H9 (cell line): ENCODE measurements at regions not wholly inside any gene's neighbourhood (a gene's known extent, or its start where the extent isn't known, plus 50 kb on each side); places are given as distances from the start of the nearest gene placed in this dataset.

Source experiments
- DNase-seq: peaks from one replicate; pipeline ENCODE4 v3.0.0-alpha.2; 2017
- H2AFZ ChIP-seq: one replicate; pipeline ENCODE4 v1.6.1; 2013; ENCODE audit warnings: mild to moderate bottlenecking, low read length, control low read depth, moderate library complexity
- H2AK5ac ChIP-seq: 2 replicates; pipeline ENCODE4 v1.6.1; 2013; ENCODE audit warnings: low read length, control low read depth, mixed read lengths; ENCODE audit not compliant: insufficient read length
- H2BK120ac ChIP-seq: one replicate; pipeline ENCODE4 v1.6.1; 2013; ENCODE audit warnings: low read depth, mild to moderate bottlenecking, low read length, control low read depth, inconsistent platforms; ENCODE audit not compliant: poor library complexity, severe bottlenecking
- H2BK12ac ChIP-seq: 2 replicates; pipeline ENCODE4 v1.6.1; 2013; ENCODE audit warnings: low read length, control low read depth, mixed read lengths, low read depth; ENCODE audit not compliant: insufficient read length
- H2BK15ac ChIP-seq: 2 replicates; pipeline ENCODE4 v1.6.1; 2013; ENCODE audit warnings: low read depth, low read length, control low read depth
- H2BK20ac ChIP-seq: one replicate; pipeline ENCODE4 v1.6.1; 2013; ENCODE audit warnings: low read depth, mild to moderate bottlenecking, low read length, control low read depth, inconsistent platforms; ENCODE audit not compliant: poor library complexity, severe bottlenecking
- H2BK5ac ChIP-seq: 2 replicates; pipeline ENCODE4 v1.6.1; 2013; ENCODE audit warnings: low read length, control low read depth, mixed read lengths; ENCODE audit not compliant: insufficient read length
- H3K14ac ChIP-seq: 2 replicates; pipeline ENCODE4 v1.6.1; 2013; ENCODE audit warnings: low read length, control low read depth; ENCODE audit not compliant: insufficient read depth
- H3K18ac ChIP-seq: 2 replicates; pipeline ENCODE4 v1.6.1; 2013; ENCODE audit warnings: low read depth, mild to moderate bottlenecking, mixed read lengths, low read length, control low read depth; ENCODE audit not compliant: insufficient read length
- H3K23ac ChIP-seq: 2 replicates; pipeline ENCODE4 v1.6.1; 2013; ENCODE audit warnings: low read length, control low read depth, mixed read lengths, low read depth; ENCODE audit not compliant: insufficient read length
- H3K23me2 ChIP-seq: 2 replicates; pipeline ENCODE4 v1.6.1; 2013; ENCODE audit warnings: low read depth, mild to moderate bottlenecking, mixed read lengths, low read length, control low read depth; ENCODE audit not compliant: insufficient read length, poor library complexity, severe bottlenecking
- H3K27ac ChIP-seq: 2 replicates; pipeline ENCODE4 v1.5.1; 2013; ENCODE audit warnings: low read length, control low read depth, mixed read lengths, low read depth; ENCODE audit not compliant: insufficient read length
- H3K27me3 ChIP-seq: 2 replicates; pipeline ENCODE4 v1.6.1; 2013; ENCODE audit warnings: low read length, control low read depth, inconsistent platforms; ENCODE audit not compliant: insufficient read depth
- H3K4ac ChIP-seq: 2 replicates; pipeline ENCODE4 v1.6.1; 2013; ENCODE audit warnings: low read depth, mild to moderate bottlenecking, control low read depth, inconsistent platforms, low read length, moderate library complexity
- H3K4me1 ChIP-seq: 2 replicates; pipeline ENCODE4 v1.6.1; 2013; ENCODE audit warnings: low read length, control low read depth, inconsistent platforms; ENCODE audit not compliant: insufficient read depth
- H3K4me2 ChIP-seq: 2 replicates; pipeline ENCODE4 v1.6.1; 2013; ENCODE audit warnings: low read length, control low read depth, mixed read lengths; ENCODE audit not compliant: insufficient read length, insufficient read depth
- H3K56ac ChIP-seq: 2 replicates; pipeline ENCODE4 v1.6.1; 2013; ENCODE audit warnings: low read depth, mild to moderate bottlenecking, mixed read lengths, low read length, control low read depth; ENCODE audit not compliant: insufficient read length
- H3K79me1 ChIP-seq: 2 replicates; pipeline ENCODE4 v1.6.1; 2013; ENCODE audit warnings: low read depth, mild to moderate bottlenecking, moderate library complexity, low read length, control low read depth, inconsistent platforms; ENCODE audit not compliant: insufficient read depth, poor library complexity, severe bottlenecking
- H3K79me2 ChIP-seq: 2 replicates; pipeline ENCODE4 v1.6.1; 2013; ENCODE audit warnings: low read length, control low read depth, inconsistent platforms; ENCODE audit not compliant: insufficient read depth
- H3K9ac ChIP-seq: 2 replicates; pipeline ENCODE4 v1.6.1; 2013; ENCODE audit warnings: low read length, control low read depth, mixed read lengths; ENCODE audit not compliant: insufficient read length; ENCODE audit errors: extremely low read depth
- H3K9me3 ChIP-seq: one replicate; pipeline ENCODE4 v1.6.1; 2013; ENCODE audit warnings: low read depth, low read length, inconsistent platforms; ENCODE audit not compliant: control insufficient read depth
- H3T11ph ChIP-seq: one replicate; pipeline ENCODE4 v1.6.1; 2013; ENCODE audit warnings: mild to moderate bottlenecking, low read length, control low read depth, inconsistent platforms
- H4K20me1 ChIP-seq: one replicate; pipeline ENCODE4 v1.6.1; 2013; ENCODE audit not compliant: control insufficient read depth, insufficient read length, insufficient read depth
- H4K5ac ChIP-seq: 2 replicates; pipeline ENCODE4 v1.6.1; 2013; ENCODE audit warnings: low read depth, mild to moderate bottlenecking, mixed read lengths, low read length, control low read depth; ENCODE audit not compliant: insufficient read length
- H4K8ac ChIP-seq: replicated peaks from 2 replicates; pipeline ENCODE4 v1.6.1; 2013; ENCODE audit warnings: low read length, control low read depth, mixed read lengths, low read depth; ENCODE audit not compliant: insufficient read length
- H4K91ac ChIP-seq: 2 replicates; pipeline ENCODE4 v1.6.1; 2013; ENCODE audit warnings: low read depth, mild to moderate bottlenecking, moderate library complexity, mixed read lengths, low read length, control low read depth; ENCODE audit not compliant: insufficient read length
- H3K27ac Mint-ChIP-seq, 3 experiments: 2 replicates in 2 of 3; 3 replicates in 1 of 3; pipeline ENCODE4 v1.8.0; 2020 to 2021; ENCODE audit warnings: mixed read lengths in 3 of 3, mild to moderate bottlenecking in 1 of 3, moderate library complexity in 1 of 3
- H3K27me3 Mint-ChIP-seq: 2 replicates; pipeline ENCODE4 v1.8.0; 2021; ENCODE audit warnings: low read depth, mild to moderate bottlenecking, moderate library complexity, mixed read lengths
- H3K36me3 Mint-ChIP-seq, 3 experiments: 2 replicates in 2 of 3; 3 replicates in 1 of 3; pipeline ENCODE4 v1.8.0; 2020 to 2021; ENCODE audit warnings: low read depth in 3 of 3, mixed read lengths in 3 of 3; ENCODE audit not compliant: insufficient read depth in 1 of 3
- H3K4me1 Mint-ChIP-seq, 2 experiments: 2 replicates each; pipeline ENCODE4 v1.8.0; 2020; ENCODE audit warnings: mixed read lengths in 2 of 2
- H3K4me3 Mint-ChIP-seq, 2 experiments: 2 replicates in 1 of 2; 3 replicates in 1 of 2; pipeline ENCODE4 v1.8.0; 2020 to 2021; ENCODE audit warnings: mild to moderate bottlenecking in 2 of 2, mixed read lengths in 2 of 2, moderate library complexity in 1 of 2
- H3K9me3 Mint-ChIP-seq, 2 experiments: 2 replicates in 1 of 2; 3 replicates in 1 of 2; pipeline ENCODE4 v1.8.0; 2020; ENCODE audit warnings: mild to moderate bottlenecking in 2 of 2, mixed read lengths in 2 of 2, moderate library complexity in 1 of 2
- WGBS: extraction: QIAGEN DNeasy Blood & Tissue Kit; methylation state at CpG from one replicate; pipeline ENCODE4 v1.1.7; 2013; ENCODE audit warnings: missing lambda C conversion rate, low lambda C conversion rate, mixed read lengths; ENCODE audit not compliant: insufficient read length; ENCODE audit errors: extremely low coverage; 5-methylcytosine and 5-hydroxymethylcytosine counted together
- TF ChIP-seq, protein P1 (sequence below): fragments of 200-600 bp; sonication (generic); conservative IDR thresholded peaks from 3 replicates; pipeline ENCODE4 v1.8.0; 2021; ENCODE audit warnings: antibody characterized with exemption, mild to moderate bottlenecking

DNA sequence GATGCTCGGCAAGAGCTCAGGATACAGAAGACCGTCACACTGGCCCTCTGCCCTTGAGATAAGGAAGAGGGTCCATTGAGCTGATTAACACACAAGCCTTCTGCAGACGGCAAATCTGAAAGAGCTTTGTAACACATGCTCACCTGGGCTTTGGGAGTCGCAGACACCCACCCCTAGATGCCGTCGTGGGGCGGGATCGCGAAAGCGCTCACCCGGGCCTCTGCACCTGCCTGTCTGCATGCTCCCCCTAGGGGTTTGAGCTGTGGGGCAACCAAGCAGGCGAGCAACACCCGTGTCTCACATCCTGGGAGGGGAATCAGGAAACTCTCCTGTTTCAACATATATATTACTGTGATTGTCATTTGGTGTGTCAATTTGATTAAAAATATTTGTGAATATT, 99.8 kb upstream of the KCNH7 start:
- DNase-seq = peak; percentile 76
- Histone ChIP-seq H4K5ac (no peak overlapping the region), H2BK120ac (no peak overlapping the region), H3K23ac (no peak overlapping the region), H3K9me3 (no peaks in the 10 kb centered on the region), H2BK15ac (no peak overlapping the region), H2AK5ac (no peak overlapping the region), H3K14ac (no peak overlapping the region), H3K27me3 (no peaks in the 10 kb centered on the region), H2BK5ac (no peak overlapping the region), H3K18ac (no peak overlapping the region), H3K56ac (no peak overlapping the region), H3K27ac (no peak overlapping the region), H4K8ac (no peak overlapping the region), H3K4me1 (no peaks in the 10 kb centered on the region), H4K20me1 (no peaks in the 10 kb centered on the region), H3K9ac (no peak overlapping the region), H3K23me2 (no peaks in the 10 kb centered on the region), H2BK12ac (no peak overlapping the region), H3K79me2 (no peaks in the 10 kb centered on the region), H3T11ph (no peak overlapping the region), H2BK20ac (no peak overlapping the region), H4K91ac (no peak overlapping the region), H2AFZ (no peak overlapping the region), H3K4me2 (peak overlapping the region; percentile 13), H3K79me1 (no peaks in the 10 kb centered on the region), H3K4ac (no peak overlapping the region)
- H3K9me3 Mint-ChIP-seq = peaks cover 12 to 13% of the 10 kb centered on the region in 2 experiments
- no peak overlapping the region for H3K27ac Mint-ChIP-seq
- peaks cover 0 to 7% (median 0%) of the 10 kb centered on the region in 3 experiments; a peak in 2 of 7 replicates for H3K36me3 Mint-ChIP-seq
- H3K27me3 Mint-ChIP-seq = peaks cover 3% of the 10 kb centered on the region
- H3K4me1 Mint-ChIP-seq = no peaks in the 10 kb centered on the region
- peak overlapping the region in 1 of 2 experiments; percentile 1; a peak in 1 of 5 replicates for H3K4me3 Mint-ChIP-seq
- no CpG with 5 or more reads among the region's 13 CpGs for WGBS
- TF ChIP-seq, protein P1, sequence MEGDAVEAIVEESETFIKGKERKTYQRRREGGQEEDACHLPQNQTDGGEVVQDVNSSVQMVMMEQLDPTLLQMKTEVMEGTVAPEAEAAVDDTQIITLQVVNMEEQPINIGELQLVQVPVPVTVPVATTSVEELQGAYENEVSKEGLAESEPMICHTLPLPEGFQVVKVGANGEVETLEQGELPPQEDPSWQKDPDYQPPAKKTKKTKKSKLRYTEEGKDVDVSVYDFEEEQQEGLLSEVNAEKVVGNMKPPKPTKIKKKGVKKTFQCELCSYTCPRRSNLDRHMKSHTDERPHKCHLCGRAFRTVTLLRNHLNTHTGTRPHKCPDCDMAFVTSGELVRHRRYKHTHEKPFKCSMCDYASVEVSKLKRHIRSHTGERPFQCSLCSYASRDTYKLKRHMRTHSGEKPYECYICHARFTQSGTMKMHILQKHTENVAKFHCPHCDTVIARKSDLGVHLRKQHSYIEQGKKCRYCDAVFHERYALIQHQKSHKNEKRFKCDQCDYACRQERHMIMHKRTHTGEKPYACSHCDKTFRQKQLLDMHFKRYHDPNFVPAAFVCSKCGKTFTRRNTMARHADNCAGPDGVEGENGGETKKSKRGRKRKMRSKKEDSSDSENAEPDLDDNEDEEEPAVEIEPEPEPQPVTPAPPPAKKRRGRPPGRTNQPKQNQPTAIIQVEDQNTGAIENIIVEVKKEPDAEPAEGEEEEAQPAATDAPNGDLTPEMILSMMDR = peak; percentile 63; the same call in 2 of the 3 replicates
